Mesothelial cell of epicardium (in vitro differentiated cells): ENCODE measurements at regions not wholly inside any gene's neighbourhood (a gene's known extent, or its start where the extent isn't known, plus 50 kb on each side); places are given as distances from the start of the nearest gene placed in this dataset.

ENCODE experiments used
- DNase-seq, 2 experiments: peaks; one replicate each; pipeline ENCODE4 v3.0.0; 2021; ENCODE audit warnings: low spot score in 2 of 2; ENCODE audit not compliant: unreplicated experiment in 2 of 2
- H3K27ac Mint-ChIP-seq: 2 replicates; pipeline ENCODE4 v1.8.0; 2021; ENCODE audit warnings: mixed read lengths
- H3K27me3 Mint-ChIP-seq: 2 replicates; pipeline ENCODE4 v1.8.0; 2021; ENCODE audit warnings: low read depth, mixed read lengths
- H3K36me3 Mint-ChIP-seq: 2 replicates; pipeline ENCODE4 v1.8.0; 2021; ENCODE audit warnings: mixed read lengths
- H3K4me1 Mint-ChIP-seq: 2 replicates; pipeline ENCODE4 v1.8.0; 2021; ENCODE audit warnings: mixed read lengths
- H3K4me3 Mint-ChIP-seq: 2 replicates; pipeline ENCODE4 v1.8.0; 2021; ENCODE audit warnings: mild to moderate bottlenecking, moderate library complexity, mixed read lengths
- H3K9me3 Mint-ChIP-seq: 2 replicates; pipeline ENCODE4 v1.8.0; 2021; ENCODE audit warnings: mixed read lengths
- CTCF ChIP-seq: fragments of 200-600 bp; sonication (generic); IDR thresholded peaks from one replicate; pipeline ENCODE4 v1.5.0; 2021; ENCODE audit warnings: antibody characterized with exemption; ENCODE audit not compliant: unreplicated experiment

DNA sequence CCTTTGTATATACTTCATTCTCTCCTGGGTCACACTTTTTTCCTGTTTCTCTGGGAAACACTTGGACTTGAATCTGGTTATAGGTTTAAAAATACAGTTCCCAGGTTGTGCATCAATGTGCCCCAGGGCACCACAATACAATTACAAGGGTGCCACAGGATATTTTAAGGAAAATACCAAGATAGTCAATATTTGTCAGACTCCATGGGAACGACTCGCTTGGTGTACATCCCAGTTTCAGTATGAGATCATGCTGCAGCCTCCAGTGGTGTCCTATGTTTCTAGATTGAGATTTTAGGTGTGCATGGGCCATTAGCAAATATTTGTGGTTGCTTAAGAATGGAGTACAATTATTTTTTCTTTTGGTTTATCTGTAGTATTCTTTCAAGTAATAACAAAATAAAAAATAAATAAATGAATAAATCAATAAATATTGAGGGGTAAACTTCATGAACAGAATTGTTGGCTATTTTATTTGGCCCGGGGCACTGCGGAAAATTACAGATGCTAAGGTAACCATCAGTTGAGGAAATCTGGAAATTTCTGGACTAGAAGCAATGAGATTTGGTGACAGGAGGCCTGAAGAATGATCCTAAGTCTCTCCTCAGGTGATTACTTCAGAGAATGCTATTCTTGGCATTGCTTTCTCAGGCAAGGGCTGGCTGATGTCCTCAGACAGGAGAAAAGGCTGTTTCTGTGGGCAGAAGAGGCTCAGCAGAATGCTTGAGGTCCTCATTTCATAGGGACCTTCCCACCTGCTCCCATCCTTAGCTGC lies 649.3 kb upstream of the SOX11 start:
- H3K9me3 Mint-ChIP-seq = peaks cover 14% of the 10 kb centered on the region
- TF ChIP-seq CTCF = no peak
- H3K27ac Mint-ChIP-seq = no peak overlapping the region
- H3K4me3 Mint-ChIP-seq = no peak overlapping the region
- no peaks in the 10 kb centered on the region for H3K36me3 Mint-ChIP-seq
- peaks cover 4% of the 10 kb centered on the region for H3K4me1 Mint-ChIP-seq
- no peaks in the 10 kb centered on the region for H3K27me3 Mint-ChIP-seq
- no peak for DNase-seq

- no peak for DNase-seq
- Mint-ChIP-seq H3K9me3 (peaks cover 14% of the 10 kb centered on the region), H3K4me1 (no peaks in the 10 kb centered on the region), H3K4me3 (no peak overlapping the region), H3K27me3 (no peaks in the 10 kb centered on the region), H3K27ac (no peak overlapping the region), H3K36me3 (no peaks in the 10 kb centered on the region)
- no peak for TF ChIP-seq CTCF
Measured at GRCh38 chr2:5051300-5051699, 640.9 kb upstream of the SOX11 start.

GRCh38 chr2:5052905-5053304 lies 639.3 kb upstream of the SOX11 start:
- H3K9me3 Mint-ChIP-seq = no peaks in the 10 kb centered on the region
- H3K4me3 Mint-ChIP-seq = no peak overlapping the region
- no peaks in the 10 kb centered on the region for H3K27me3 Mint-ChIP-seq
- no peak for DNase-seq
- H3K36me3 Mint-ChIP-seq = no peaks in the 10 kb centered on the region
- no peak for TF ChIP-seq CTCF
- no peak overlapping the region for H3K27ac Mint-ChIP-seq
- peaks cover 6% of the 10 kb centered on the region for H3K4me1 Mint-ChIP-seq

DNA sequence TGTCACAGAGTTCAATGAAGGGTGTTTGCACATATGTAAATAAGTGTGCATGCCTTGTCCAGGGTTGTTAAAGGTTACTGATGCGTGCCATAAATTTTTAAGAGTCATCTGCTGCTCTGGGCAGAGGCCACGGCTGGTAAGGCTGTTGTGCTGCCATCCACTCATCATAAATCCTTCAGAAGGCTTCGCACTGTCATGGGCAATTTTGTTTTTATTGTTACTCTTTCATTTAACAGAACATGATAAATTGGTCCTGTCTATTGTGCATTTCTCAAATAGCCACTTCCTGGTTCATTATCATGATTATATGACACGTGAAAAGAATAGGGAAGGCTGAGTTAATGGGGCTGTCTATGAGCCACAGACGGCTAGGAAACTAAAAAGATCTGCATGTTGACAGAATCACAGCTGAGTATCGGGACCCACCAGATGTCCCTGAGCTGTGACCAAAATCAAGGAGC lies 634.3 kb upstream of the SOX11 start:
- Mint-ChIP-seq H3K4me1 (peaks cover 9% of the 10 kb centered on the region), H3K9me3 (no peaks in the 10 kb centered on the region), H3K36me3 (no peaks in the 10 kb centered on the region), H3K27me3 (no peaks in the 10 kb centered on the region), H3K4me3 (no peak overlapping the region), H3K27ac (no peak overlapping the region)
- no peak for DNase-seq
- no peak for TF ChIP-seq CTCF

DNA sequence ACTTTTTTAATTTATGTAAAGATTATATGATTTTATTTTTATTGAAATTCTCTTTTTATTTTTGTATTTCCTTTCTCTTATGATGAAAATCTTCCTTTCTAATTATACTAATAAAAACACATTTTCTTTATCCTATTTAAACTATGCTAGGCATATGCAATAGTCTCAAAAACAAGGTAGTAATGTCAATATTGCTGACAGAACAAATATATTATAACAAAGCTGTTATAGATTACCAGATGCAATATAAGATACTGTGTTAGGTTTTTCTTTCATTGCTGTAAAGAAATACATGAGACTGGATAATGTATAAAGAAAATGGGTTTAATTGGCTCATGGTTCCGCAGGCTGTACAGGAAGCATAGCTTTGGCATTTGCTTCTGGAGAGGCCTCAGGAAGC lies 631.2 kb upstream of the SOX11 start:
- Mint-ChIP-seq H3K27ac (no peak overlapping the region), H3K9me3 (no peaks in the 10 kb centered on the region), H3K36me3 (no peaks in the 10 kb centered on the region), H3K4me3 (no peak overlapping the region), H3K4me1 (peaks cover 11% of the 10 kb centered on the region), H3K27me3 (no peaks in the 10 kb centered on the region)
- no peak for TF ChIP-seq CTCF
- no peak for DNase-seq

GRCh38 chr2:5064687-5065086 lies 627.5 kb upstream of the SOX11 start:
- TF ChIP-seq CTCF = no peak
- H3K4me3 Mint-ChIP-seq = no peak overlapping the region
- H3K27me3 Mint-ChIP-seq = no peaks in the 10 kb centered on the region
- peaks cover 2% of the 10 kb centered on the region for H3K4me1 Mint-ChIP-seq
- no peaks in the 10 kb centered on the region for H3K36me3 Mint-ChIP-seq
- H3K9me3 Mint-ChIP-seq = no peaks in the 10 kb centered on the region
- no peak overlapping the region for H3K27ac Mint-ChIP-seq
- DNase-seq = no peak
